H4 (cell line): ENCODE measurements at regions not wholly inside any gene's neighbourhood (a gene's known extent, or its start where the extent isn't known, plus 50 kb on each side); places are given as distances from the start of the nearest gene placed in this dataset.

ENCODE experiments used
- DNase-seq: peaks from one replicate; pipeline ENCODE4 v3.0.0-alpha.2; 2015; ENCODE audit warnings: low spot score

- DNase-seq, result no peak
Observed at GRCh38 chr6:168133687-168134559, 54.9 kb upstream of the FRMD1 start.

- DNase-seq, result no peak
Observed at GRCh38 chr6:168133168-168133561, 54.2 kb upstream of the FRMD1 start.

DNA sequence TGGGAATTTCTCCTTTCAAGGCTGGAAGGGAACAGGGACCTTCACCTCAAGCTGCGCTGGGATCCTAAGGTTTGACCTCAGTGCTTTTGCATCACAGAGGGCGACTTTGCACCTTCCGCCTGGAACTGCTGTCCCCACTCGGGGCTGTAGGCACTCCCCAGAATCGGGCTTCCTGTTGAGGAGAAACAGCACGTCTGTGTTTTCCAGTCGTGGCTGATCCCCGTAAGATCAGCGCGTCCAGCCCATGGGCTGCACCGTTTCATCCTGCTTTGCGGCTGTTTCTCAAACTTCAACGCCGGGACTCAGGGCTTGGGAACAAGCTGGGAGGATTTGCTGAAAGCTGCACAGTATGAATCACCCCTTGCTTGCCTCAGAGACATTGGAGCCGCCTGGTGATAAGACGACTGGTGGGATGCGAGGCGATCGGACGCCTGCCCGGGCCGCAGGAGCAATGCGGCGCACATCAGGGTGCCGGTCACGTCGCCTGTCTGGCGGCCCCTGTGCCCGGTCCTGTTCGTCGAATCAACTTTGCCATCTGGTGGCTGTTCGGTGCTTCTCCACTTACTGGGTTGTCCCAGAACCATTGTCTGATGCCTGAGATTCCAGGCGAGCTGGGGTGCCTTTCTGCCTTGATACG, 53.6 kb upstream of the FRMD1 start:
- no peak for DNase-seq

GRCh38 chr6:168131464-168132415, 52.7 kb upstream of the FRMD1 start:
- no peak for DNase-seq

GRCh38 chr6:168130697-168131371, 51.8 kb upstream of the FRMD1 start:
- DNase-seq, result no peak

- DNase-seq, result no peak
Observed at GRCh38 chr6:168130168-168130696, 51.2 kb upstream of the FRMD1 start.

DNA sequence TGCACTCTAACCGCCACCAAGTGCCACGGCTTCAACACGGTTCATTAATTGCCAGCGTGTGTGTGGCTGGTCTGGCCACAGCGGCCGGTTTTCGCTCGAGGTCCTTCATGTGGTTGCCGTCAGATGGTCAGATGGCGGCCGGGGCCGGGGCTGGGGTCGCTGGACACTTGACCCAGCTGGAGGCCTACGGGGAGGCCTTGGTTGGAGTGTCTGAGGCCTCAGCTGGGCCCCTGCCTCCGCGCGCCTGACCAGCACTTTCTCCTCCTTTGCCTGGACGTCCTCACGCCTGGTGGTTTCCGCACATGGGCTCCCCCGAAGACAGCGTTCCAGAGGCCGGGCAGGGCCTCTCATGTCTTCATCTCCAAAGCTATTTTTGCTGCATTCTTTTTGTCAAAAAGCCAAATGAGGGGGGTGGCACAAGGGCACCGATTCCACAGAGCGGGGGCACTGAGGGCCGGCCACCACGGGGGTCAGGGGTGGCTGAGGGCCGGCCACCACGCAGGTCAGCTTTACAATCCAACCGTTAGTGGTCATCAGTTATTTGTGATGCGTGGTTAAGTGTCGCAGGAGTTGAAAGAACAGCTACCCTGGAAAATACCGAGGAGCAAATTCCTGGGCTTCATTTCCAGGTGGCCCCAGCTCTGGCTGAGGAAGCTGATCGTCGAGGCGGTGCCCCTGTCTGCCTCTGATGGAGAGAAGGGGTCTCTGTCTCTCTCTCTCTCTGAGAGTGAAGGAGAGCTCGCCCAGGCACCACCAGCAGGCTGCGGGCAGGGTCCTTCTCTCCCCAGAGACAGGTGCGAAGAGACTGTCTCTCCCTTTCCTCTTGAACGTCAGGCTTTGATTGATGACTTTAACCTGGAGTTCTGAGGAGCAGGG, 50.5 kb upstream of the FRMD1 start:
- no peak for DNase-seq

GRCh38 chr6:168128631-168129291, 49.7 kb upstream of the FRMD1 start:
- no peak for DNase-seq
